Ishikawa (cell line): ENCODE measurements at regions not wholly inside any gene's neighbourhood (a gene's known extent, or its start where the extent isn't known, plus 50 kb on each side); places are given as distances from the start of the nearest gene placed in this dataset.

ENCODE experiments used
- CEBPB ChIP-seq: IDR thresholded peaks from 2 replicates; pipeline ENCODE4 v1.6.1; 2012
- TAF1 ChIP-seq: IDR thresholded peaks from 2 replicates; pipeline ENCODE4 v1.6.1; 2012; ENCODE audit warnings: low read depth, mild to moderate bottlenecking
- YY1 ChIP-seq: IDR thresholded peaks from 2 replicates; pipeline ENCODE4 v1.6.1; 2012; ENCODE audit warnings: low read depth
- TF ChIP-seq, protein P1 (sequence below): IDR thresholded peaks from 2 replicates; pipeline ENCODE4 v1.6.1; 2012
- TF ChIP-seq, protein P2 (sequence below): IDR thresholded peaks from 2 replicates; pipeline ENCODE4 v1.6.1; 2012

DNA sequence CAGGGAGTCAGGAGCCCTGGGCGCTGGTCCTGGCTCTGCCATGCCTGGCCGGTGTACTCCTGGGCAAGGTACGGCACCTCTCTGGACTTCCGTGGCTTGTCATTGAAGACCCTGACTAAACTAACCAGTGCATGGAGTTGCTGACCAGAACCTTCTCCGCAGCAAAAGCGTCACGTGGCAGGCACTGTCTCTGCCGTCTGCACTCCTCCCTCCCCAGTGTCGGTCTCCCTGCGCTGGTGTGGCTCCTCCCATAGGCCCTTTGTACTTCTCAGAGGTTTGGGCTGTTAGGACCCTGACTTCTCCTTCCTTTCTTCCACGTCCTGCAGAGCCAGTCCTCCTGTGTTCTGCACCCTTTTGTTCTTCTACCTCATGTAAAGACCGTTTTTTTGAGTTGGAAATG, 100.6 kb upstream of the CREB5 start:
- TF ChIP-seq, protein P1, sequence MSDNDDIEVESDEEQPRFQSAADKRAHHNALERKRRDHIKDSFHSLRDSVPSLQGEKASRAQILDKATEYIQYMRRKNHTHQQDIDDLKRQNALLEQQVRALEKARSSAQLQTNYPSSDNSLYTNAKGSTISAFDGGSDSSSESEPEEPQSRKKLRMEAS, result no peak
- no peak for TF ChIP-seq TAF1
- TF ChIP-seq, protein P2, sequence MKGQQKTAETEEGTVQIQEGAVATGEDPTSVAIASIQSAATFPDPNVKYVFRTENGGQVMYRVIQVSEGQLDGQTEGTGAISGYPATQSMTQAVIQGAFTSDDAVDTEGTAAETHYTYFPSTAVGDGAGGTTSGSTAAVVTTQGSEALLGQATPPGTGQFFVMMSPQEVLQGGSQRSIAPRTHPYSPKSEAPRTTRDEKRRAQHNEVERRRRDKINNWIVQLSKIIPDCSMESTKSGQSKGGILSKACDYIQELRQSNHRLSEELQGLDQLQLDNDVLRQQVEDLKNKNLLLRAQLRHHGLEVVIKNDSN, result no peak
- TF ChIP-seq CEBPB, result no peak
- no peak for TF ChIP-seq YY1
